CD4-positive, alpha-beta T cell treated with Interferon alpha-2 for 1 hour (primary cell): ENCODE measurements at regions not wholly inside any gene's neighbourhood (a gene's known extent, or its start where the extent isn't known, plus 50 kb on each side); places are given as distances from the start of the nearest gene placed in this dataset.
"Not testable (repeated sequence)": the region's sequence is repeated elsewhere in the genome, so short reads cannot be mapped to it uniquely, and the experiment has no call there.

Source experiments
- DNase-seq, 2 donors: peaks; one replicate each; pipeline ENCODE4 v3.0.0-alpha.2; 2020 to 2022

- DNase-seq = no peak
These were observed 81.1 kb downstream of the CD200R1L start for GRCh38 chr3:112765531-112765930.

GRCh38 chr3:112763258-112763657, 83.4 kb downstream of the CD200R1L start:
- no peak for DNase-seq

- no peak for DNase-seq
These were observed 85.5 kb downstream of the CD200R1L start for GRCh38 chr3:112761062-112761638.

- DNase-seq = no peak
These were observed 87.0 kb downstream of the CD200R1L start for GRCh38 chr3:112759681-112760080.

- no peak for DNase-seq
These were observed 87.5 kb downstream of the CD200R1L start for GRCh38 chr3:112759210-112759609.

- DNase-seq = no peak
These were observed 89.5 kb downstream of the CD200R1L start for GRCh38 chr3:112757197-112757596.

- no peak for DNase-seq
These were observed 90.6 kb downstream of the CD200R1L start for GRCh38 chr3:112755845-112756613.

- not testable (repeated sequence) for DNase-seq
These were observed 91.6 kb downstream of the CD200R1L start for GRCh38 chr3:112755046-112755445.

GRCh38 chr3:112751564-112752512, 94.8 kb downstream of the CD200R1L start:
- no peak for DNase-seq

GRCh38 chr3:112751061-112751460, 95.6 kb downstream of the CD200R1L start:
- no peak for DNase-seq

- DNase-seq = no peak
These were observed 99.0 kb downstream of the CD200R1L start for GRCh38 chr3:112747624-112748023.

- DNase-seq = no peak
These were observed 99.9 kb downstream of the CD200R1L start for GRCh38 chr3:112746675-112747280.

- no peak for DNase-seq
These were observed 101.0 kb downstream of the CD200R1L start for GRCh38 chr3:112745567-112746248.

- DNase-seq = no peak
These were observed 101.7 kb downstream of the CD200R1L start for GRCh38 chr3:112744825-112745566.

GRCh38 chr3:112744106-112744505, 102.6 kb downstream of the CD200R1L start:
- no peak for DNase-seq

- no peak for DNase-seq
These were observed 102.0 kb upstream of the CCDC80 start for GRCh38 chr3:112742934-112743333.

- DNase-seq = no peak
These were observed 101.0 kb upstream of the CCDC80 start for GRCh38 chr3:112741983-112742382.

- DNase-seq = peak in 1 of 2 donors; percentile 51
These were observed 99.9 kb upstream of the CCDC80 start for GRCh38 chr3:112740835-112741234.

- DNase-seq = peak in 1 of 2 donors; percentile 40
These were observed 98.5 kb upstream of the CCDC80 start for GRCh38 chr3:112739252-112739965.

- no peak for DNase-seq
These were observed 97.4 kb upstream of the CCDC80 start for GRCh38 chr3:112738366-112738765.
